Mucosa of gallbladder (tissue), 1 donor: ENCODE measurements at regions not wholly inside any gene's neighbourhood (a gene's known extent, or its start where the extent isn't known, plus 50 kb on each side); places are given as distances from the start of the nearest gene placed in this dataset.
"Not testable (repeated sequence)": the region's sequence is repeated elsewhere in the genome, so short reads cannot be mapped to it uniquely, and the experiment has no call there.

ENCODE experiments used
- DNase-seq: peaks from one replicate; pipeline ENCODE4 v3.0.0-alpha.2; 2020; ENCODE audit warnings: low spot score
- donor health status: DM: no; HTN: no; CAD: no.

- DNase-seq, result no peak
Measured at GRCh38 chr2:142575561-142575960, 301.9 kb upstream of the KYNU start.

GRCh38 chr2:142574388-142574787 lies 303.1 kb upstream of the KYNU start:
- no peak for DNase-seq

GRCh38 chr2:142572346-142573132 lies 304.9 kb upstream of the KYNU start:
- DNase-seq, result no peak

- DNase-seq, result no peak
Measured at GRCh38 chr2:142571934-142572333, 305.5 kb upstream of the KYNU start.

- no peak for DNase-seq
Measured at GRCh38 chr2:142562900-142563299, 314.6 kb upstream of the KYNU start.

- no peak for DNase-seq
Measured at GRCh38 chr2:142561656-142562055, 315.8 kb upstream of the KYNU start.

- DNase-seq, result no peak
Measured at GRCh38 chr2:142557391-142557790, 320.1 kb upstream of the KYNU start.

- DNase-seq, result not testable (repeated sequence)
Measured at GRCh38 chr2:142545999-142546398, 331.5 kb upstream of the KYNU start.

GRCh38 chr2:142545036-142545435 lies 332.4 kb upstream of the KYNU start:
- no peak for DNase-seq

- no peak for DNase-seq
Measured at GRCh38 chr2:142544173-142544572, 333.3 kb upstream of the KYNU start.

- DNase-seq, result no peak
Measured at GRCh38 chr2:142542431-142542910, 335.0 kb upstream of the KYNU start.

GRCh38 chr2:142536966-142537365 lies 340.5 kb upstream of the KYNU start:
- no peak for DNase-seq

GRCh38 chr2:142536492-142536891 lies 341.0 kb upstream of the KYNU start:
- DNase-seq, result no peak

- no peak for DNase-seq
Measured at GRCh38 chr2:142535311-142535710, 342.2 kb upstream of the KYNU start.

GRCh38 chr2:142533177-142533576 lies 344.3 kb upstream of the KYNU start:
- DNase-seq, result no peak

GRCh38 chr2:142531377-142531776 lies 346.1 kb upstream of the KYNU start:
- DNase-seq, result no peak

- DNase-seq, result no peak
Measured at GRCh38 chr2:142525720-142526119, 351.7 kb upstream of the KYNU start.

GRCh38 chr2:142521492-142521891 lies 356.0 kb upstream of the KYNU start:
- no peak for DNase-seq

- DNase-seq, result no peak
Measured at GRCh38 chr2:142515493-142515892, 362.0 kb upstream of the KYNU start.

GRCh38 chr2:142509401-142509800 lies 368.1 kb upstream of the KYNU start:
- DNase-seq, result no peak

GRCh38 chr2:142504754-142505153 lies 372.7 kb upstream of the KYNU start:
- no peak for DNase-seq

GRCh38 chr2:142502402-142502801 lies 371.6 kb upstream of the LRP1B start:
- no peak for DNase-seq

- DNase-seq, result no peak
Measured at GRCh38 chr2:142495141-142495540, 364.3 kb upstream of the LRP1B start.

GRCh38 chr2:142489631-142490030 lies 358.8 kb upstream of the LRP1B start:
- not testable (repeated sequence) for DNase-seq
